Smooth muscle cell (in vitro differentiated cells): ENCODE measurements at regions not wholly inside any gene's neighbourhood (a gene's known extent, or its start where the extent isn't known, plus 50 kb on each side); places are given as distances from the start of the nearest gene placed in this dataset.
A peak's percentile ranks its signal among the peaks of the same experiment; 100 is the strongest.

ENCODE experiments used
- DNase-seq: peaks from one replicate; lab custom pipeline; 2025; ENCODE audit not compliant: unreplicated experiment; lab: John Stamatoyannopoulos, UW
- H2AFZ ChIP-seq: fragments of 200-600 bp; sonication (generic); 2 replicates; pipeline ENCODE4 v1.6.0; 2016; ENCODE audit warnings: antibody characterized with exemption, low read depth, mild to moderate bottlenecking
- H3F3A ChIP-seq: fragments of 200-600 bp; sonication (generic); 2 replicates; pipeline ENCODE4 v1.6.0; 2017; ENCODE audit warnings: antibody characterized with exemption, low read depth
- H3K27ac ChIP-seq: fragments of 200-600 bp; sonication (generic); 2 replicates; pipeline ENCODE4 v1.5.1; 2016; ENCODE audit warnings: low read depth, mild to moderate bottlenecking
- H3K27me3 ChIP-seq: fragments of 200-600 bp; sonication (generic); 2 replicates; pipeline ENCODE4 v1.6.1; 2016; ENCODE audit warnings: low read depth, mild to moderate bottlenecking
- H3K36me3 ChIP-seq: fragments of 200-600 bp; sonication (generic); 2 replicates; pipeline ENCODE4 v1.5.1; 2016; ENCODE audit warnings: low read depth
- H3K4me1 ChIP-seq: fragments of 200-600 bp; sonication (generic); 2 replicates; pipeline ENCODE4 v1.5.1; 2016; ENCODE audit warnings: low read depth
- H3K4me2 ChIP-seq: fragments of 200-600 bp; sonication (generic); 2 replicates; pipeline ENCODE4 v1.6.0; 2016; ENCODE audit warnings: mild to moderate bottlenecking
- H3K4me3 ChIP-seq: fragments of 200-600 bp; sonication (generic); 2 replicates; pipeline ENCODE4 v1.5.1; 2016; ENCODE audit warnings: mild to moderate bottlenecking
- H3K79me2 ChIP-seq: fragments of 200-600 bp; sonication (generic); 2 replicates; pipeline ENCODE4 v1.6.0; 2016; ENCODE audit warnings: low read depth, mild to moderate bottlenecking
- H3K9ac ChIP-seq: fragments of 200-600 bp; sonication (generic); 2 replicates; pipeline ENCODE4 v1.6.0; 2016; ENCODE audit warnings: low read depth
- H3K9me3 ChIP-seq: fragments of 200-600 bp; sonication (generic); replicated peaks from 2 replicates; pipeline ENCODE4 v1.5.1; 2016; ENCODE audit warnings: low read depth
- H4K20me1 ChIP-seq: fragments of 200-600 bp; sonication (generic); 2 replicates; pipeline ENCODE4 v1.6.0; 2016; ENCODE audit warnings: low read depth
- CTCF ChIP-seq: fragments of 200-600 bp; sonication (generic); IDR thresholded peaks from 2 replicates; pipeline ENCODE4 v1.5.1; 2017; ENCODE audit warnings: borderline replicate concordance, mild to moderate bottlenecking, antibody characterized with exemption; ENCODE audit not compliant: insufficient read depth, poor library complexity, severe bottlenecking
- WGBS: methylation state at CpG from one replicate; pipeline ENCODE4 v1.1.7; 2016; ENCODE audit warnings: low lambda C conversion rate; 5-methylcytosine and 5-hydroxymethylcytosine counted together

- H3K9ac ChIP-seq: no peak overlapping the region
- peaks cover 8% of the 10 kb centered on the region for H3K4me1 ChIP-seq
- no peaks in the 10 kb centered on the region for H3K79me2 ChIP-seq
- H2AFZ ChIP-seq: no peak overlapping the region
- H3K27ac ChIP-seq: no peak overlapping the region
- no peak for DNase-seq
- peak; percentile 39 for TF ChIP-seq CTCF
- H3K36me3 ChIP-seq: no peaks in the 10 kb centered on the region
- H3K9me3 ChIP-seq: no peaks in the 10 kb centered on the region
- no peaks in the 10 kb centered on the region for H3F3A ChIP-seq
- H3K4me3 ChIP-seq: no peak overlapping the region
- no peak overlapping the region for H3K4me2 ChIP-seq
- WGBS: 81% methylated on average over 6 of the region's 6 CpGs
- peaks cover 26% of the 10 kb centered on the region for H3K27me3 ChIP-seq
- no peaks in the 10 kb centered on the region for H4K20me1 ChIP-seq
These were observed 296.7 kb upstream of the IRX5 start for GRCh38 chr16:54633943-54634362.

GRCh38 chr16:54632322-54633220 is 298.1 kb upstream of the IRX5 start:
- H3K9me3 ChIP-seq: no peaks in the 10 kb centered on the region
- H3K79me2 ChIP-seq: no peaks in the 10 kb centered on the region
- no peaks in the 10 kb centered on the region for H4K20me1 ChIP-seq
- H3K27me3 ChIP-seq: peaks cover 15% of the 10 kb centered on the region
- H3K4me1 ChIP-seq: peaks cover 8% of the 10 kb centered on the region
- H2AFZ ChIP-seq: no peak overlapping the region
- no peaks in the 10 kb centered on the region for H3K36me3 ChIP-seq
- TF ChIP-seq CTCF: no peak
- H3K9ac ChIP-seq: no peak overlapping the region
- 82% methylated on average over 13 of the region's 13 CpGs for WGBS
- no peak for DNase-seq
- no peak overlapping the region for H3K4me2 ChIP-seq
- no peak overlapping the region for H3K4me3 ChIP-seq
- H3F3A ChIP-seq: no peaks in the 10 kb centered on the region
- H3K27ac ChIP-seq: no peak overlapping the region

GRCh38 chr16:54631782-54632181 is 298.9 kb upstream of the IRX5 start:
- H3K36me3 ChIP-seq: no peaks in the 10 kb centered on the region
- H3K79me2 ChIP-seq: no peaks in the 10 kb centered on the region
- peaks cover 8% of the 10 kb centered on the region for H3K27me3 ChIP-seq
- 91% methylated on average over 4 of the region's 4 CpGs for WGBS
- no peak overlapping the region for H3K4me3 ChIP-seq
- DNase-seq: no peak
- H2AFZ ChIP-seq: no peak overlapping the region
- no peak overlapping the region for H3K27ac ChIP-seq
- no peak overlapping the region for H3K9ac ChIP-seq
- H3K4me1 ChIP-seq: peaks cover 8% of the 10 kb centered on the region
- H4K20me1 ChIP-seq: no peaks in the 10 kb centered on the region
- H3K9me3 ChIP-seq: no peaks in the 10 kb centered on the region
- H3K4me2 ChIP-seq: no peak overlapping the region
- no peak for TF ChIP-seq CTCF
- H3F3A ChIP-seq: no peaks in the 10 kb centered on the region
